LNCAP (cell line): ENCODE measurements at regions not wholly inside any gene's neighbourhood (a gene's known extent, or its start where the extent isn't known, plus 50 kb on each side); places are given as distances from the start of the nearest gene placed in this dataset.

Experiments
- TF ChIP-seq, protein P1 (sequence below): fragments of 450-650 bp; IDR thresholded peaks from 2 replicates; pipeline ENCODE4 v1.5.1; 2017; ENCODE audit warnings: mild to moderate bottlenecking

DNA sequence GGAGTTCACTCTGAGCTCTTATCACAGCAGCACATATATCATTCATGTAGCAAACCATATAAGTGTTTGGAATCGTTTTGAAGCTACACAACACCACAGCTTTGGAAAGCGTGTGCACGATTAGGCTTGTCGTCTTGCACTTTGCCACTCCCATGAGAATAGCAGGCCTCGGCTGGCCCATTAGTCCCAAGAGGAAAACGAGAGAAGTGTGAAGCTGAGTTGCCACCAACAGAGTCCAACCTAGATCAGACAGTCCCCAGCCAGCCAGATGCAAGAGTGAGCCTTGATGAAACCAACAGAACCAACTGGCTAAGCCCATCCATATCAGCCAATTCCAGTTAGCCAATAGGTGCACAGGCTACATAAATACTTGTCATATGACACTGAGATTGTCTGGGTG lies 238.4 kb downstream of the C1orf94 start:
- TF ChIP-seq, protein P1, sequence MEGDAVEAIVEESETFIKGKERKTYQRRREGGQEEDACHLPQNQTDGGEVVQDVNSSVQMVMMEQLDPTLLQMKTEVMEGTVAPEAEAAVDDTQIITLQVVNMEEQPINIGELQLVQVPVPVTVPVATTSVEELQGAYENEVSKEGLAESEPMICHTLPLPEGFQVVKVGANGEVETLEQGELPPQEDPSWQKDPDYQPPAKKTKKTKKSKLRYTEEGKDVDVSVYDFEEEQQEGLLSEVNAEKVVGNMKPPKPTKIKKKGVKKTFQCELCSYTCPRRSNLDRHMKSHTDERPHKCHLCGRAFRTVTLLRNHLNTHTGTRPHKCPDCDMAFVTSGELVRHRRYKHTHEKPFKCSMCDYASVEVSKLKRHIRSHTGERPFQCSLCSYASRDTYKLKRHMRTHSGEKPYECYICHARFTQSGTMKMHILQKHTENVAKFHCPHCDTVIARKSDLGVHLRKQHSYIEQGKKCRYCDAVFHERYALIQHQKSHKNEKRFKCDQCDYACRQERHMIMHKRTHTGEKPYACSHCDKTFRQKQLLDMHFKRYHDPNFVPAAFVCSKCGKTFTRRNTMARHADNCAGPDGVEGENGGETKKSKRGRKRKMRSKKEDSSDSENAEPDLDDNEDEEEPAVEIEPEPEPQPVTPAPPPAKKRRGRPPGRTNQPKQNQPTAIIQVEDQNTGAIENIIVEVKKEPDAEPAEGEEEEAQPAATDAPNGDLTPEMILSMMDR, result no peak

DNA sequence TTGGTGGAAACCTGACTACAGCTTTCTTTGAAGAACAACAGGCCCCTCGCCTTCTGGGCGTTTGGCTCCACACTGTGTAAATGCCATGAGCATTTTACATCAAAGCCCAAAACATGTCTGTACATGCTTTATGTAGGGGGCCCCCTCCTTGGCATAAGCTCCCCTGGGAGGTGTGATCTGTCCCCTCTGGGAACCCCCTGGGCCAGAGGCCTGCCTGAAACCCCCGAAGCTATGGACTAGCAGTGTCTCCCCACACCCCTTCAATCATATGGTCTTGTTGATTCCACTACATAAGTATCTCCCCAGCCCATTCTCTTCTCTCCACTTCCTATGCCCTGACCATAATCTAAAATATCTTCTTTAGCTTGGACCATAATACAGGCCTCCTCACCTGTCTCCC lies 241.5 kb downstream of the C1orf94 start:
- TF ChIP-seq, protein P1, result no peak

DNA sequence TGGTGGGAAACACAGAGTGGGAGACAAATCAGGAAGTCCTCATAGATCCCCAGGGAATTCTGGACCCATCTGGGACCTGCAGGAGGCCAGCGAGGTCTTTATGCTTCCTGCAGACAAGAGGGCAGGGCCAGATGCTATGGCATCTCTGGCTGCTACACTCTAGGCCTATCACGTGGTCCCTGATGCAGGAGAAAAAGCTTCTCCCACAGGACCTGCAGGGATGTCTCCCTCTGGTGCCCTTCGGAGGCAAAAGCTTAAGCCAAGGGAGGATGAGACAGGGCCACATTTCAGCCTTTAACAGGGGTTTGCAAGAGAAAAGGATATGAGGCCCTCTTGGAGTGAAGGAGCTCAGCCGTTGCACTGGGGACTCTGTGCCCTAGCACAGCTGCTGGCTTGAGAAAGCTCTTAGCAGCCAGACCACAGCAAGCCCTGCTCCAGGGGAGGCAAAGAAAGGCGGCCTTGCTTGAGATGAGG lies 243.0 kb downstream of the C1orf94 start:
- TF ChIP-seq, protein P1, result no peak

DNA sequence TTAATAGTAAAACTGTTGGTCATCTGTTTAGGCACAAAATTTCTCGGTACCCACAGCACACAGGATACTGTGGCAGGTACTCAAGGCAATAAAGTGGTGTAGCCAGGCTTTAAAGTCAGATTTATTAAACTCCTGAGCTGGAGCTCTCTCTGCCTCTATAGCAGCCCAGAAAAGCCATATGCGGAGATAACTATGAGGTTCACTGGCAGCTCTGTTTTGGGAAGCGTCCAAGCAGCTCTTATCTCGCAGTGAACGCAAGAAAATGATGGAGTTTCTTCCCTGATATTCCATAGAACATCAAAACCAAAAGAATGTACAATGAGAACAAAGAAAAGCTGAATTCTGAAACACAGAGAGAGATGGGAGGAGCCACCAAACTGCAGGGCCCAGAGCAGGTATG lies 248.3 kb downstream of the C1orf94 start:
- TF ChIP-seq, protein P1, result no peak

DNA sequence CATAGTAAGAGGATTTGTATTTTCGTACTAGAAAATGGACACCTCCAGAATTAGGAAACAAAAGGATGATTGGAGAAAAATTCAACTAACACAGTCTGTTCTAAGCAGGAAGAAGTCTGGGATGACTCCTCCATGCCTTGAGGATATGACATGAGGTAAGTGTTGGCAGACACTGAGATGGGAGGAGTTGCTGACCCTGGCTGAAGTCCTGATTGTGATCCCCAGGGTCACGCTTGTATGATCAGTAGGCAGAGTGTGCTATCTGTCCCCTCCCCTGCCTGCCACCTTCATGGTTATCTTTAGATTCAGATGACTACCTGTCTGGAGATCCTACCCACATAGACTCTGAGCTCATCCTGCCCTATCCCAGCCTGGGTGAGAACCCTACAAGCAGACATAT lies 249.1 kb downstream of the C1orf94 start:
- TF ChIP-seq, protein P1, result no peak

DNA sequence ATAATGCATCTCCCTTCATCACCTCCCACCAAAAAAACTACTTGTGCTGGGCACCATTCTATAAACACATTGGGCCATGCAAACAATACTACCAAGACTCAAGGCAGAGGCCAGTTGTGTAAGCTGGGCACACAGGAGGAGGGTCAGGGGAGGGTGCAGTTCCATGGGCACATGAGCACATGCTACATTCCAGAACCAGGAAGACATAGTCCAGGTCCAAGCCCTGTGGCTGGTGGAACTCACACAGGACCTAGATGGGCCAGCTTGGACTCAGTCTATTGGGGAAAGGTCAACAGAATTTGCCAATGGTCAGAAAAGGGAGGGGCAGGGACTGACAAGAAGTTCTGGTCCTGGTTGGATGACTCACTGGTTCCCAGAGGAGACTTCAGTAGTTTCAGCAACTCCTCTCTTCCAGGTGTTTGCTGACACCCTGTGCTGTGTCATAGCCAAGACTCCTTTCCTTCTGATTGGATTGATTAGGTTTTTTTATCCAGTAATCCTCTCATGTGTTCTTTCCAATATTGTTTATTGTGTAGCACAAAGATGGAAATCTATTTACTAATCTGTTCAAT lies 249.7 kb downstream of the C1orf94 start:
- TF ChIP-seq, protein P1, result no peak

DNA sequence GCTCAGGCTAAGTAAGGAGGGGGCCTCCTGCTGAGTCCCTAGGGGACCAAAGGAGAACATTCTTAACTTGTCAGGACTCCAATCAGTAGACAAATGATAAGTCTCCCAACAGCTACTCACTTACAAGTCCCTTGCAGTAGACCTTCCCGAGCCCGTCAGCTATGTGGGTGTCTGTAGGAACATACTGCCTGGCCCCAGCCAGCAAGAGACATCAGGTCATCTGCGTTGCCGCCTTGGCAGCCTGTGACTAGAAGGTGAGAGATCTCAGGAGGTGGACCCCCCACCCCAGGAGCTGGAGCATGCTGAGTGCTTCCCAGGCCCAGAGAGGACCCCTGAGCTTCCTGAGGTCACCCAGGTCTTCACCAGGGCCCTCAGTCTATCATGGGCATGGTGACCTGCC lies 250.5 kb downstream of the C1orf94 start:
- TF ChIP-seq, protein P1, result no peak

DNA sequence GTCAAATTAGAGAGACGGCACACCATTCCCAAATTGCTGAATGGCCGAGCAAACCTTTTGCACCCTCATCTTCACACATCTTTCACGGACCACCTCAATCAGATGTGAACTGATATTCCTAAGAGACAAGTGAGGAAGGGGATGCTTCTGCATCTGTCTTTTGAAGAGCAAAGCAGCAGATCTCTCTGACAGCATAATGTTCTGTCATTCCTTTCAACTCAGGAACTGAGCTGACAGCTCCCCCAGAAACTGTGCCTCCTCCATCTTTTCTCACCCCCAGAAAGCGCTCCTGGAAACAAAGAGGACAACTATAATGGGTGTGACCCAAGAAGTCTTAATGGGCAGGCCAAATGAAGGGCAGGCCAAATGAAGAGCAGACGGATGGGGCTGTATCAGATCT lies 256.4 kb downstream of the C1orf94 start:
- TF ChIP-seq, protein P1, result no peak
